ENCODE measurements at regions not wholly inside any gene's neighbourhood (a gene's known extent, or its start where the extent isn't known, plus 50 kb on each side); places are given as distances from the start of the nearest gene placed in this dataset.

DNA sequence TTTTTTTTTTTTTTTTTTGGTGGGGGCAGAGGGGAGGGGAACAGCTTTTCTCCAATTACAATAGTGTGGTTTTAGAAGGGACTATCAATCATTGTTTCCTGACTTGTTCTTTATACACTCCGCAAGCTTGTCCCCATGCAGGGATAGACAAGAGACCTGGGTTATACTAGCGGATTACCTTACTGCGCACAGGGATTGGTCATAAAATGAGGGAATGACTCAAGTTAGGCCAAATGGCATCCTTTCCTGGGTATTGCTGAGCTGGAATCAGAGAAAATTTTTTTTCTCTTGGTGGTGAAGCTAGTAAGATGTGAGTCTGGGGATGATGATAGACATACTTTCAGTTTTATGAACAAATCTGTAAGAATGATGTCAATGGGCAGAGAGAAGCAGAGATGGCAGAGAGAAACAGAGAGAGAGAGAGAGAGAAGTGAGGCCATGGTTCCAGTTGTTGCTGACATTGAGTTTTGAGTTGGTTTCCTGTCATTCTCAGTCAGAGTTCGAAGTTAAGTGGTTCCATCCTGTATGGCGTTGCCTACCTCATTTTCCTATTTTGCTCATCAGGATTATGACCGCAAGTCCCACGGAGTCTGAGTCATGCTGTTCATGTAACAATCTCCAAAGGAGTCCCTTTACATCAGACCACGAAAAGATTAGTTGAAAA, 59.1 kb upstream of the OTOGL start:
- TF ChIP-seq, protein P1, sequence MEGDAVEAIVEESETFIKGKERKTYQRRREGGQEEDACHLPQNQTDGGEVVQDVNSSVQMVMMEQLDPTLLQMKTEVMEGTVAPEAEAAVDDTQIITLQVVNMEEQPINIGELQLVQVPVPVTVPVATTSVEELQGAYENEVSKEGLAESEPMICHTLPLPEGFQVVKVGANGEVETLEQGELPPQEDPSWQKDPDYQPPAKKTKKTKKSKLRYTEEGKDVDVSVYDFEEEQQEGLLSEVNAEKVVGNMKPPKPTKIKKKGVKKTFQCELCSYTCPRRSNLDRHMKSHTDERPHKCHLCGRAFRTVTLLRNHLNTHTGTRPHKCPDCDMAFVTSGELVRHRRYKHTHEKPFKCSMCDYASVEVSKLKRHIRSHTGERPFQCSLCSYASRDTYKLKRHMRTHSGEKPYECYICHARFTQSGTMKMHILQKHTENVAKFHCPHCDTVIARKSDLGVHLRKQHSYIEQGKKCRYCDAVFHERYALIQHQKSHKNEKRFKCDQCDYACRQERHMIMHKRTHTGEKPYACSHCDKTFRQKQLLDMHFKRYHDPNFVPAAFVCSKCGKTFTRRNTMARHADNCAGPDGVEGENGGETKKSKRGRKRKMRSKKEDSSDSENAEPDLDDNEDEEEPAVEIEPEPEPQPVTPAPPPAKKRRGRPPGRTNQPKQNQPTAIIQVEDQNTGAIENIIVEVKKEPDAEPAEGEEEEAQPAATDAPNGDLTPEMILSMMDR (IDR thresholded peaks at IDR 0.05), result no peak
- TF ChIP-seq EP300 (IDR thresholded peaks at IDR 0.05) (no peak), POLR2A (IDR thresholded peaks at IDR 0.05) (no peak)
